ENCODE measurements at regions not wholly inside any gene's neighbourhood (a gene's known extent, or its start where the extent isn't known, plus 50 kb on each side); places are given as distances from the start of the nearest gene placed in this dataset.

DNA sequence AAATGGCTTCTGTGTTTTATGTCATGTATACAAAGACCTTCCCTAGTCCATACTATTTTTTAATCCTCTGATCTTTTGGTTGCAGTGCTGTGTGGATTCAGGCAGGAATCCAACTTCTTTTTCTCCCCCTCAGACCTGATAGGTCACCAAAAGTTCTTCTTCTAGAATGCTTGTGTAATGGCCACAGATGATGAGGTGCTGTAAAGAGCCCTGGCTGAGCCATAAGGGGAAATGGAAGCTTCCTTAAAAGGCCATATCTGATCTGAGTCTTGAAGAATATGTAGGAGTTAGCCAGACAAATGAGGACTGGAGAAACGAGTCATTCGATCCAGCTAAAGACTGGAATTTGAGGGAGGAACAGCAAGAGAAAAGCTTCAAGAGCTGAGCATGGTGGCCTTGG, 353.9 kb downstream of the PCNX1 start:
- DNase-seq (ENCODE audit: low read depth): no peak
- TF ChIP-seq, protein P1, sequence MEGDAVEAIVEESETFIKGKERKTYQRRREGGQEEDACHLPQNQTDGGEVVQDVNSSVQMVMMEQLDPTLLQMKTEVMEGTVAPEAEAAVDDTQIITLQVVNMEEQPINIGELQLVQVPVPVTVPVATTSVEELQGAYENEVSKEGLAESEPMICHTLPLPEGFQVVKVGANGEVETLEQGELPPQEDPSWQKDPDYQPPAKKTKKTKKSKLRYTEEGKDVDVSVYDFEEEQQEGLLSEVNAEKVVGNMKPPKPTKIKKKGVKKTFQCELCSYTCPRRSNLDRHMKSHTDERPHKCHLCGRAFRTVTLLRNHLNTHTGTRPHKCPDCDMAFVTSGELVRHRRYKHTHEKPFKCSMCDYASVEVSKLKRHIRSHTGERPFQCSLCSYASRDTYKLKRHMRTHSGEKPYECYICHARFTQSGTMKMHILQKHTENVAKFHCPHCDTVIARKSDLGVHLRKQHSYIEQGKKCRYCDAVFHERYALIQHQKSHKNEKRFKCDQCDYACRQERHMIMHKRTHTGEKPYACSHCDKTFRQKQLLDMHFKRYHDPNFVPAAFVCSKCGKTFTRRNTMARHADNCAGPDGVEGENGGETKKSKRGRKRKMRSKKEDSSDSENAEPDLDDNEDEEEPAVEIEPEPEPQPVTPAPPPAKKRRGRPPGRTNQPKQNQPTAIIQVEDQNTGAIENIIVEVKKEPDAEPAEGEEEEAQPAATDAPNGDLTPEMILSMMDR (IDR thresholded peaks at IDR 0.05; ENCODE audit: control insufficient read depth, extremely low read depth, insufficient read depth): no peak
- no peak overlapping the region for H3K4me3 ChIP-seq (ENCODE audit: low read depth, low read length)

- TF ChIP-seq, protein P1 (IDR thresholded peaks at IDR 0.05; ENCODE audit: control insufficient read depth, extremely low read depth, insufficient read depth): no peak
- DNase-seq (ENCODE audit: low read depth): no peak
Observed at GRCh38 chr14:71262441-71262840, 355.2 kb downstream of the PCNX1 start.

DNA sequence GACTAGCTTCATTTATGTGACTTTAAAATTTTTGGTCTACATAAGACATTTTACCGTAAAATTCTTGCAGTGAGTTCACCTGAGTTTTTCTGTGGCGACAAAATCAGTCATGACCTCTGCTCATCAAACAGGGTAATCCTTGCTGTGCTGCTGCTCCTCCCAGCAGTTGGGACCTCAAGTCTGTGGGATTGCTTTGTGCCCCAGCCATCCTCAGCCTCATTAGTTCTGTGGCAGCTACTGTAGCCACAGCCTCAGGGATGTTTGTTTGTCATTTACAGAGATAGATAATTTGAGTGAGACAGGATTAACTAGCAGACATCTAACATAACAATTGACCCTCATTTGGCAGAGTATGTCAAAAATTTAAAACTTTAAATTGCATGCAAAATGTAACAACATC, 357.0 kb downstream of the PCNX1 start:
- no peak overlapping the region for H3K4me3 ChIP-seq (ENCODE audit: low read depth, low read length)
- TF ChIP-seq, protein P1 (IDR thresholded peaks at IDR 0.05; ENCODE audit: control insufficient read depth, extremely low read depth, insufficient read depth): no peak
- DNase-seq (ENCODE audit: low read depth): no peak

More at GRCh38 chr14:71262441-71262840, 355.2 kb downstream of the PCNX1 start:
- H3K4me3 ChIP-seq (ENCODE audit: low read depth, low read length): no peak overlapping the region

GRCh38 chr14:71267007-71267513, 359.8 kb downstream of the PCNX1 start:
- DNase-seq (ENCODE audit: low read depth): no peak
- TF ChIP-seq, protein P1 (IDR thresholded peaks at IDR 0.05; ENCODE audit: control insufficient read depth, extremely low read depth, insufficient read depth): no peak
- H3K4me3 ChIP-seq (ENCODE audit: low read depth, low read length): no peak overlapping the region

DNA sequence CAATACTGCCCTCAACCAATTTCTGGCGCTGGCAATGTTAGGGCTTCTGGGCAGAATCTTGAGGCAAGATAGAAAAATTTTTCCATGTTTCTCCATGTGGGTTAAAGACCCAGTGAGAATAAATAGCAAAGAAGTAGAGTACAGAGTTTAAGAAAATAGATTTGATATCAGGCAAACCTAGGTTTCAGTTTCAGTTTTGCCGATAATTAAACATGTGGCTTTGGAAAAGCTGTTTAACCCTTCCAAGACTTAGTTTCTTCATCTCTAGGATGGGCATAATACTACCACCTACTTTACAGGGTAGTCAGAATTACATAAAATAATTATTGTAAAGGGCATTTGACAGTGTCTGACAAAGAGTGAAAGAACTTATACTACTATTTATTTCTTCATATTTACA, 360.4 kb downstream of the PCNX1 start:
- TF ChIP-seq, protein P1 (IDR thresholded peaks at IDR 0.05; ENCODE audit: control insufficient read depth, extremely low read depth, insufficient read depth): no peak
- H3K4me3 ChIP-seq (ENCODE audit: low read depth, low read length): no peak overlapping the region
- no peak for DNase-seq (ENCODE audit: low read depth)

DNA sequence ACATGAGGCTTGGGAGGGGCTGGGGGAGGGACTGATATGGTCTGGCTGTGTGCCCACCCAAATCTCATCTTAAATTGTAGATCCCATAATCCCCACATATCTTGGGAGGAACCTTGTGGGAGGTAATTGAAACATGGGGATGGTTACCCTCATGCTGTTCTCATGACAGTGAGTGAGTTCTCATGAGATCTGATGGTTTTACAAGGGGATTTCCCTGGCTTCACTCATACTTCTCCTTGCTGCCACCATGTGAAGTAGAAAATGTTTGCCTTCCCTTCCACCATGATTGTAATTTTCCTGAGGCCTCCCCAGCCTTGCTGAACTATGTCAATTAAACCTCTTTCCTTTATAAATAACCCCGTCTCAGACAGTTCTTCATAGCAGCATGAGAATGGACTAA, 362.9 kb downstream of the PCNX1 start:
- no peak overlapping the region for H3K4me3 ChIP-seq (ENCODE audit: low read depth, low read length)
- TF ChIP-seq, protein P1 (IDR thresholded peaks at IDR 0.05; ENCODE audit: control insufficient read depth, extremely low read depth, insufficient read depth): no peak
- no peak for DNase-seq (ENCODE audit: low read depth)

Measured in LNCaP clone FGC (cell line).